ENCODE measurements at regions not wholly inside any gene's neighbourhood (a gene's known extent, or its start where the extent isn't known, plus 50 kb on each side); places are given as distances from the start of the nearest gene placed in this dataset.

- WGBS (ENCODE audit: insufficient coverage, low coverage, low lambda C conversion rate, missing lambda C conversion rate): 76% methylated on average over 6 of the region's 8 CpGs
- DNase-seq (no peak), ATAC-seq (no peak)
- intact Hi-C loops (cut with DNase I): no loop called here
- no peak for TF ChIP-seq CTCF (IDR thresholded peaks at IDR 0.05)
- no peak for TF ChIP-seq POLR2A (IDR thresholded peaks at IDR 0.05)
- Histone ChIP-seq H3K4me1 (no peaks in the 10 kb centered on the region), H3K4me3 (no peak overlapping the region), H3K9me3 (no peaks in the 10 kb centered on the region), H3K27me3 (no peaks in the 10 kb centered on the region), H3K36me3 (no peaks in the 10 kb centered on the region), H3K27ac (no peak overlapping the region)
Measured at GRCh38 chr12:115571446-115571845, 706.0 kb downstream of the MED13L start.

GRCh38 chr12:115571027-115571426, 706.5 kb downstream of the MED13L start:
- no peak for DNase-seq
- ATAC-seq: no peak
- 92% methylated on average over 2 of the region's 2 CpGs for WGBS (ENCODE audit: insufficient coverage, low coverage, low lambda C conversion rate, missing lambda C conversion rate)
- Histone ChIP-seq H3K27ac (no peak overlapping the region), H3K27me3 (no peaks in the 10 kb centered on the region), H3K36me3 (no peaks in the 10 kb centered on the region), H3K9me3 (no peaks in the 10 kb centered on the region), H3K4me3 (no peak overlapping the region), H3K4me1 (no peaks in the 10 kb centered on the region)
- intact Hi-C loops (cut with DNase I): no loop called here
- TF ChIP-seq POLR2A (IDR thresholded peaks at IDR 0.05) (no peak), CTCF (IDR thresholded peaks at IDR 0.05) (no peak)

- no peak for DNase-seq
- Histone ChIP-seq H3K27me3 (no peaks in the 10 kb centered on the region), H3K36me3 (no peaks in the 10 kb centered on the region), H3K4me3 (no peak overlapping the region), H3K9me3 (no peaks in the 10 kb centered on the region), H3K27ac (no peak overlapping the region), H3K4me1 (no peaks in the 10 kb centered on the region)
- no peak for ATAC-seq
- TF ChIP-seq CTCF (IDR thresholded peaks at IDR 0.05) (no peak), POLR2A (IDR thresholded peaks at IDR 0.05) (no peak)
- intact Hi-C loops (cut with DNase I): no loop called here
- WGBS (ENCODE audit: insufficient coverage, low coverage, low lambda C conversion rate, missing lambda C conversion rate): 60% methylated on average over 20 of the region's 27 CpGs
Measured at GRCh38 chr12:115570069-115570777, 707.3 kb downstream of the MED13L start.

GRCh38 chr12:115569345-115570068, 708.0 kb downstream of the MED13L start:
- no peak for ATAC-seq
- intact Hi-C loops (cut with DNase I): no loop called here
- H3K27me3 ChIP-seq: no peaks in the 10 kb centered on the region
- no peaks in the 10 kb centered on the region for H3K36me3 ChIP-seq
- WGBS (ENCODE audit: insufficient coverage, low coverage, low lambda C conversion rate, missing lambda C conversion rate): 57% methylated on average over 9 of the region's 9 CpGs
- no peak for TF ChIP-seq CTCF (IDR thresholded peaks at IDR 0.05)
- no peak for TF ChIP-seq POLR2A (IDR thresholded peaks at IDR 0.05)
- H3K27ac ChIP-seq: no peak overlapping the region
- no peak overlapping the region for H3K4me3 ChIP-seq
- no peaks in the 10 kb centered on the region for H3K9me3 ChIP-seq
- no peaks in the 10 kb centered on the region for H3K4me1 ChIP-seq
- no peak for DNase-seq
